H1 (cell line): ENCODE measurements at regions not wholly inside any gene's neighbourhood (a gene's known extent, or its start where the extent isn't known, plus 50 kb on each side); places are given as distances from the start of the nearest gene placed in this dataset.

Source experiments
- CTCF ChIA-PET: fragments of 300-600 bp; sonication (Branson Sonifier 250); formaldehyde crosslinking; loops from one replicate; lab custom pipeline; 2021; ENCODE audit not compliant: partially characterized antibody; lab: Charles Lee
- POLR2A ChIA-PET: fragments of 300-600 bp; sonication (Branson Sonifier 250); formaldehyde crosslinking; loops from one replicate; lab custom pipeline; 2021; ENCODE audit warnings: inconsistent platforms; ENCODE audit not compliant: partially characterized antibody; lab: Charles Lee
- DNase-seq, 2 experiments: peaks; one replicate each; pipeline versions ENCODE4 v3.0.0 to v3.0.0-alpha.2; 2010 to 2022; ENCODE audit warnings: low spot score in 2 of 2, low read depth in 1 of 2, mixed read lengths in 1 of 2
- FAIRE-seq: peaks from 2 replicates; lab custom pipeline; 2011; peaks lifted over from hg19 to GRCh38; lab: Jason Lieb, UNC
- H2AFZ ChIP-seq: 2 replicates; pipeline ENCODE4 v1.8.1; 2012; ENCODE audit warnings: low read length, inconsistent platforms
- H2AK5ac ChIP-seq: 2 replicates; pipeline ENCODE4 v1.6.1; 2013; ENCODE audit warnings: low read depth, low read length
- H2BK120ac ChIP-seq: replicated peaks from 2 replicates; pipeline ENCODE3; 2013; ENCODE audit warnings: low read depth, low read length, inconsistent platforms
- H2BK12ac ChIP-seq: 2 replicates; pipeline ENCODE4 v1.6.1; 2013; ENCODE audit warnings: low read depth, low read length
- H2BK15ac ChIP-seq: 2 replicates; pipeline ENCODE4 v1.6.1; 2013; ENCODE audit warnings: low read length
- H2BK20ac ChIP-seq: 2 replicates; pipeline ENCODE4 v1.6.1; 2013; ENCODE audit warnings: low read length
- H2BK5ac ChIP-seq: 2 replicates; pipeline ENCODE4 v1.6.1; 2013; ENCODE audit warnings: low read depth, low read length
- H3K14ac ChIP-seq: 2 replicates; pipeline ENCODE4 v1.6.1; 2013; ENCODE audit warnings: inconsistent platforms; ENCODE audit not compliant: insufficient read length
- H3K18ac ChIP-seq: 2 replicates; pipeline ENCODE4 v1.6.1; 2013; ENCODE audit warnings: low read length; ENCODE audit errors: extremely low read depth
- H3K23ac ChIP-seq: 2 replicates; pipeline ENCODE4 v1.6.1; 2013; ENCODE audit warnings: inconsistent platforms; ENCODE audit not compliant: insufficient read length
- H3K23me2 ChIP-seq: 2 replicates; pipeline ENCODE4 v1.6.1; 2013; ENCODE audit warnings: low read depth, low read length
- H3K27ac ChIP-seq: 2 replicates; pipeline ENCODE4 v1.6.1; 2011; ENCODE audit warnings: low read depth, low read length, inconsistent platforms
- H3K27me3 ChIP-seq, 4 experiments: replicated peaks in 1 of 4; 1 replicate in 1 of 4; 2 replicates in 3 of 4; pipeline versions ENCODE4 v1.6.1 to v1.8.1; 2011 to 2013; ENCODE audit warnings: low read length in 3 of 4, mild to moderate bottlenecking in 3 of 4, inconsistent platforms in 2 of 4, mixed read lengths in 2 of 4, moderate library complexity in 1 of 4; ENCODE audit not compliant: control insufficient read depth in 3 of 4, insufficient read depth in 3 of 4; ENCODE audit errors: extremely low read depth in 1 of 4
- H3K36me3 ChIP-seq, 4 experiments: 2 replicates each; pipeline versions ENCODE4 v1.6.1 to v1.8.1; 2011 to 2013; ENCODE audit warnings: mild to moderate bottlenecking in 4 of 4, low read length in 3 of 4, moderate library complexity in 2 of 4, control low read depth in 1 of 4, inconsistent platforms in 1 of 4; ENCODE audit not compliant: insufficient read depth in 4 of 4, control insufficient read depth in 2 of 4
- H3K4ac ChIP-seq: replicated peaks from 2 replicates; pipeline ENCODE3; 2013; ENCODE audit warnings: low read length, low read depth, mixed read lengths, inconsistent platforms; ENCODE audit not compliant: insufficient read length
- H3K4me1 ChIP-seq, 4 experiments: replicated peaks in 1 of 4; 1 replicate in 1 of 4; 2 replicates in 3 of 4; pipeline versions ENCODE4 v1.6.1 to v1.8.1; 2011 to 2013; ENCODE audit warnings: low read length in 3 of 4, inconsistent platforms in 2 of 4, mixed read lengths in 1 of 4; ENCODE audit not compliant: insufficient read depth in 4 of 4, control insufficient read depth in 3 of 4
- H3K4me2 ChIP-seq, 2 experiments: 2 replicates each; pipeline versions ENCODE4 v1.6.1 to v1.8.1; 2011 to 2013; ENCODE audit warnings: low read depth in 2 of 2, low read length in 2 of 2, control low read depth in 1 of 2, inconsistent platforms in 1 of 2, mild to moderate bottlenecking in 1 of 2; ENCODE audit not compliant: insufficient read depth in 1 of 2
- H3K4me3 ChIP-seq, 4 experiments: fragments of 200-600, 300-600 bp in 1 of 4; sonication (generic), shearing (Covaris generic), sonication (Bioruptor Twin) in 1 of 4; 2 replicates each; pipeline versions ENCODE4 v1.5.1 to v1.8.1; 2011 to 2016; ENCODE audit warnings: low read length in 4 of 4, low read depth in 3 of 4, control low read depth in 2 of 4, inconsistent platforms in 2 of 4, mild to moderate bottlenecking in 2 of 4, mixed read lengths in 1 of 4, moderate library complexity in 1 of 4; ENCODE audit not compliant: insufficient read depth in 2 of 4; ENCODE audit errors: extremely low read depth in 1 of 4
- H3K56ac ChIP-seq: replicated peaks from 2 replicates; pipeline ENCODE3; 2013; ENCODE audit warnings: low read depth, mild to moderate bottlenecking, mixed read lengths, low read length, inconsistent platforms; ENCODE audit not compliant: insufficient read length
- H3K79me1 ChIP-seq: 2 replicates; pipeline ENCODE4 v1.6.1; 2013; ENCODE audit warnings: low read depth, low read length, control low read depth
- H3K79me2 ChIP-seq, 2 experiments: 2 replicates each; pipeline versions ENCODE4 v1.6.1 to v1.8.1; 2012 to 2013; ENCODE audit warnings: low read length in 2 of 2, mild to moderate bottlenecking in 2 of 2, inconsistent platforms in 1 of 2; ENCODE audit not compliant: insufficient read depth in 2 of 2, control insufficient read depth in 1 of 2
- H3K9ac ChIP-seq, 4 experiments: replicated peaks in 1 of 4; 1 replicate in 1 of 4; 2 replicates in 3 of 4; pipeline versions ENCODE4 v1.6.1 to v1.8.1; 2011 to 2013; ENCODE audit warnings: low read depth in 3 of 4, low read length in 3 of 4, control low read depth in 2 of 4, mild to moderate bottlenecking in 2 of 4, moderate library complexity in 2 of 4, inconsistent platforms in 1 of 4; ENCODE audit errors: extremely low read depth in 1 of 4
- H3K9me3 ChIP-seq, 2 experiments: 2 replicates each; pipeline versions ENCODE4 v1.6.1 to v1.8.1; 2012 to 2013; ENCODE audit warnings: mild to moderate bottlenecking in 2 of 2, moderate library complexity in 2 of 2, control low read depth in 1 of 2, inconsistent platforms in 1 of 2, low read depth in 1 of 2, low read length in 1 of 2, mixed read lengths in 1 of 2; ENCODE audit not compliant: insufficient read depth in 2 of 2
- H4K20me1 ChIP-seq, 2 experiments: replicated peaks in 1 of 2; 2 replicates each; pipeline versions ENCODE3 to v1.8.1; 2011 to 2013; ENCODE audit warnings: inconsistent platforms in 2 of 2, low read length in 2 of 2, mild to moderate bottlenecking in 1 of 2; ENCODE audit not compliant: insufficient read depth in 2 of 2, control insufficient read depth in 1 of 2
- H4K5ac ChIP-seq: 2 replicates; pipeline ENCODE4 v1.6.1; 2013; ENCODE audit warnings: low read length, low read depth, mixed read lengths, inconsistent platforms; ENCODE audit not compliant: insufficient read length
- H4K8ac ChIP-seq: 2 replicates; pipeline ENCODE4 v1.8.0; 2013; ENCODE audit warnings: mild to moderate bottlenecking, moderate library complexity, low read length, inconsistent platforms; ENCODE audit not compliant: insufficient read depth; ENCODE audit errors: extremely low read depth
- H4K91ac ChIP-seq: replicated peaks from 2 replicates; pipeline ENCODE3; 2013; ENCODE audit warnings: low read length, mixed read lengths, inconsistent platforms; ENCODE audit not compliant: insufficient read length
- CHD2 ChIP-seq: IDR thresholded peaks from 2 replicates; pipeline ENCODE4 v1.6.1; 2012; ENCODE audit warnings: low read length, improper control_type of control experiment
- CREB1 ChIP-seq: IDR thresholded peaks from 2 replicates; pipeline ENCODE4 v1.6.1; 2012; ENCODE audit warnings: inconsistent platforms
- HDAC2 ChIP-seq, 2 experiments: fragments of 300-600 bp in 1 of 2; sonication (generic) in 1 of 2; IDR thresholded peaks; 2 replicates each; pipeline ENCODE4 v1.6.1; 2011 to 2012; ENCODE audit warnings: low read depth in 2 of 2, low read length in 2 of 2, mild to moderate bottlenecking in 2 of 2, moderate library complexity in 2 of 2, borderline replicate concordance in 1 of 2, inconsistent platforms in 1 of 2
- HDAC6 ChIP-seq: IDR thresholded peaks from one replicate; pipeline ENCODE4 v1.7.1; 2012; ENCODE audit warnings: low read depth, mild to moderate bottlenecking, inconsistent platforms, low read length, moderate library complexity
- KDM1A ChIP-seq: fragments of 200-600, 300-600 bp; sonication (generic); IDR thresholded peaks from 2 replicates; pipeline ENCODE4 v1.7.1; 2016; ENCODE audit warnings: mild to moderate bottlenecking, low read length, borderline replicate concordance
- PHF8 ChIP-seq: fragments of 200-600 bp; sonication (generic); conservative IDR thresholded peaks from 2 replicates; pipeline ENCODE4 v1.7.1; 2012; ENCODE audit warnings: low read depth, mild to moderate bottlenecking, inconsistent platforms, low read length, moderate library complexity
- POLR2AphosphoS5 ChIP-seq: IDR thresholded peaks from 2 replicates; pipeline ENCODE4 v1.6.1; 2011; ENCODE audit warnings: low read depth, low read length
- RXRA ChIP-seq: IDR thresholded peaks from 2 replicates; pipeline ENCODE4 v1.6.1; 2011; ENCODE audit warnings: low read depth, mild to moderate bottlenecking, low read length, moderate library complexity; ENCODE audit not compliant: insufficient read depth
- SAP30 ChIP-seq: fragments of 300-600 bp; sonication (generic); IDR thresholded peaks from 2 replicates; pipeline ENCODE4 v1.7.1; 2012; ENCODE audit warnings: low read length, moderate library complexity, mild to moderate bottlenecking, inconsistent platforms; ENCODE audit not compliant: insufficient read depth, insufficient replicate concordance
- TAF1 ChIP-seq: IDR thresholded peaks from 2 replicates; pipeline ENCODE4 v1.6.1; 2011; ENCODE audit warnings: mild to moderate bottlenecking, low read depth, low read length
- WGBS, 2 experiments: shearing (Covaris generic) in 1 of 2; methylation state at CpG; one replicate each; pipeline versions ENCODE4 v1.1.6 to v1.1.7; 2013 to 2015; ENCODE audit warnings: low lambda C conversion rate in 2 of 2, mixed read lengths in 2 of 2, inconsistent platforms in 1 of 2, low coverage in 1 of 2, missing lambda C conversion rate in 1 of 2; ENCODE audit not compliant: insufficient replicate concordance in 2 of 2, insufficient coverage in 1 of 2, insufficient read length in 1 of 2; ENCODE audit errors: extremely low coverage in 1 of 2, missing lambda C conversion rate in 1 of 2; 5-methylcytosine and 5-hydroxymethylcytosine counted together
- TF ChIP-seq, protein P1 (sequence below): IDR thresholded peaks from 2 replicates; pipeline ENCODE4 v1.6.1; 2011; ENCODE audit warnings: low read length, improper control_type of control experiment
- TF ChIP-seq, protein P2 (sequence below): IDR thresholded peaks from 2 replicates; pipeline ENCODE4 v1.6.1; 2012; ENCODE audit warnings: low read length, inconsistent platforms

DNA sequence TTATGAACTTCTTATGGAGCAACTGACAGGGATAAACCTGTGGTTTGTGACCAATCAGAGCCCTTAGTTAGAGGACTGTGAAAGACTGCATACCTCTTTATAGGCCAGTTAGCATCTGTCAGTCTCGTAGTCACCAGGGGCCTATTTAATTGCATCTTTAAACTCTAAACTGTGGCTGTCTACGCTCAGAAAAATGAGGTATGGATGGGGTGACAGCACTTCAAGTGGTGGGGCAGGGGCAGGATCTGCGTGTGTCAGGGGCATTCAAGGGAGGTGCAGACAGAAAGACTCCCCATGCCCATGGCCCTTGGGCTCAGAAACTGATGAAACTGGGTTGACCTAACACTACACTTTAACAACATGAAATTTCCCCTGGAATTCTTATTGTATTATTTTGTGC lies 132.6 kb upstream of the TBCA start:
- Histone ChIP-seq H3K4ac (no peak overlapping the region), H3K4me3 (no peak overlapping the region), H2BK5ac (no peak overlapping the region), H2BK20ac (no peak overlapping the region), H3K56ac (no peak overlapping the region), H2AK5ac (no peak overlapping the region), H2AFZ (no peak overlapping the region), H4K8ac (no peak overlapping the region), H3K36me3 (no peaks in the 10 kb centered on the region), H3K27ac (no peak overlapping the region), H3K9ac (no peak overlapping the region), H3K79me2 (no peaks in the 10 kb centered on the region), H4K20me1 (no peaks in the 10 kb centered on the region), H2BK12ac (no peak overlapping the region), H3K23me2 (no peaks in the 10 kb centered on the region), H4K91ac (no peak overlapping the region), H3K27me3 (no peaks in the 10 kb centered on the region), H3K4me2 (no peak overlapping the region), H3K14ac (no peak overlapping the region), H3K79me1 (no peaks in the 10 kb centered on the region), H3K4me1 (peaks cover 0 to 3% (median 0%) of the 10 kb centered on the region in 4 experiments; a peak in 2 of 7 replicates), H4K5ac (no peak overlapping the region), H2BK120ac (no peak overlapping the region), H3K9me3 (no peaks in the 10 kb centered on the region), H3K18ac (no peak overlapping the region), H2BK15ac (no peak overlapping the region), H3K23ac (no peak overlapping the region)
- no peak for FAIRE-seq
- ChIA-PET POLR2A (no interaction called here), CTCF (interaction anchor here (1.1 kb wide), 1 partner anchor 55 kb away, joined by 3 read pairs; no protein-coding TSS in a partner anchor)
- no peak for TF ChIP-seq POLR2AphosphoS5
- TF ChIP-seq KDM1A, result no peak
- no peak for TF ChIP-seq TAF1
- TF ChIP-seq, protein P1, sequence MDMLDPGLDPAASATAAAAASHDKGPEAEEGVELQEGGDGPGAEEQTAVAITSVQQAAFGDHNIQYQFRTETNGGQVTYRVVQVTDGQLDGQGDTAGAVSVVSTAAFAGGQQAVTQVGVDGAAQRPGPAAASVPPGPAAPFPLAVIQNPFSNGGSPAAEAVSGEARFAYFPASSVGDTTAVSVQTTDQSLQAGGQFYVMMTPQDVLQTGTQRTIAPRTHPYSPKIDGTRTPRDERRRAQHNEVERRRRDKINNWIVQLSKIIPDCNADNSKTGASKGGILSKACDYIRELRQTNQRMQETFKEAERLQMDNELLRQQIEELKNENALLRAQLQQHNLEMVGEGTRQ, result no peak
- TF ChIP-seq HDAC2 (IDR thresholded peaks at IDR 0.05; ENCODE audit: borderline replicate concordance in 1 of 2, low read depth in 2 of 2, low read length in 2 of 2), result no peak
- no peak for TF ChIP-seq CHD2
- TF ChIP-seq RXRA, result no peak
- TF ChIP-seq SAP30, result no peak
- TF ChIP-seq PHF8, result no peak
- TF ChIP-seq CREB1, result no peak
- TF ChIP-seq, protein P2, sequence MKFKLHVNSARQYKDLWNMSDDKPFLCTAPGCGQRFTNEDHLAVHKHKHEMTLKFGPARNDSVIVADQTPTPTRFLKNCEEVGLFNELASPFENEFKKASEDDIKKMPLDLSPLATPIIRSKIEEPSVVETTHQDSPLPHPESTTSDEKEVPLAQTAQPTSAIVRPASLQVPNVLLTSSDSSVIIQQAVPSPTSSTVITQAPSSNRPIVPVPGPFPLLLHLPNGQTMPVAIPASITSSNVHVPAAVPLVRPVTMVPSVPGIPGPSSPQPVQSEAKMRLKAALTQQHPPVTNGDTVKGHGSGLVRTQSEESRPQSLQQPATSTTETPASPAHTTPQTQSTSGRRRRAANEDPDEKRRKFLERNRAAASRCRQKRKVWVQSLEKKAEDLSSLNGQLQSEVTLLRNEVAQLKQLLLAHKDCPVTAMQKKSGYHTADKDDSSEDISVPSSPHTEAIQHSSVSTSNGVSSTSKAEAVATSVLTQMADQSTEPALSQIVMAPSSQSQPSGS, result no peak
- TF ChIP-seq HDAC6, result no peak
- no peak for DNase-seq
- 92% methylated on average over 3 of the region's 3 CpGs; no CpG with 5 or more reads in 1 of the 2 experiments for WGBS, 2 experiments
